Esophagus squamous epithelium (tissue), 5 donors: ENCODE measurements at regions not wholly inside any gene's neighbourhood (a gene's known extent, or its start where the extent isn't known, plus 50 kb on each side); places are given as distances from the start of the nearest gene placed in this dataset.

ENCODE experiments used
- DNase-seq: peaks from one replicate; lab custom pipeline; 2025; lab: John Stamatoyannopoulos, UW
- H3K27ac ChIP-seq, 4 donors: fragments of 200-600 bp; sonication (generic); one replicate each; pipeline ENCODE4 v1.5.1; 2016 to 2019; ENCODE audit warnings: mild to moderate bottlenecking in 1 of 4
- H3K27me3 ChIP-seq, 4 donors: fragments of 200-600 bp; sonication (generic); 1 replicate in 3 of 4; 2 replicates in 1 of 4; pipeline versions ENCODE4 v1.5.1 to v1.6.0; 2017 to 2021; ENCODE audit warnings: antibody characterized with exemption in 1 of 4
- H3K36me3 ChIP-seq, 3 donors: fragments of 200-600 bp; sonication (generic); one replicate each; pipeline ENCODE4 v1.5.1; 2016 to 2019
- H3K4me1 ChIP-seq, 3 donors: fragments of 200-600 bp; sonication (generic); one replicate each; pipeline ENCODE4 v1.5.1; 2017 to 2019
- H3K4me3 ChIP-seq, 4 donors: fragments of 200-600 bp; sonication (generic); 1 replicate in 3 of 4; 2 replicates in 1 of 4; pipeline ENCODE4 v1.5.1; 2016 to 2019; ENCODE audit warnings: mild to moderate bottlenecking in 2 of 4, moderate library complexity in 1 of 4
- H3K9me3 ChIP-seq, 3 donors: fragments of 200-600 bp; sonication (generic); one replicate each; pipeline ENCODE4 v1.5.1; 2016 to 2019
- CTCF ChIP-seq, 6 experiments: fragments of 450-650 bp in 4 of 6; fragments of 200-600 bp in 2 of 6; sonication (generic) in 2 of 6; IDR thresholded peaks; one replicate each; pipeline ENCODE4 v1.5.1; 2016 to 2019; ENCODE audit warnings: antibody characterized with exemption in 6 of 6, mild to moderate bottlenecking in 4 of 6, moderate library complexity in 4 of 6
- POLR2A ChIP-seq, 4 donors: fragments of 450-650 bp; IDR thresholded peaks; one replicate each; pipeline ENCODE4 v1.6.1; 2017; ENCODE audit warnings: antibody characterized with exemption in 4 of 4, mild to moderate bottlenecking in 4 of 4, moderate library complexity in 3 of 4
- WGBS, 2 donors: methylation state at CpG; one replicate each; pipeline ENCODE4 v1.1.5; 2018; 5-methylcytosine and 5-hydroxymethylcytosine counted together
- intact Hi-C: fragments of 100-400 bp; cut with DNase I; formaldehyde crosslinking; loops from one replicate; pipeline ENCODE4 v1.15.0; 2022
- donor health status: DM: yes; HTN: yes; CAD: no.

GRCh38 chr3:22262386-22262785 lies 511.4 kb upstream of the ZNF385D start:
- whole genome bisulfite sequencing, 2 donors: 39 to 40% methylated on average over 2 of the region's 2 CpGs
- Histone ChIP-seq H3K36me3 (no peaks in the 10 kb centered on the region), H3K4me3 (no peak overlapping the region), H3K27me3 (no peaks in the 10 kb centered on the region), H3K27ac (no peak overlapping the region), H3K4me1 (no peaks in the 10 kb centered on the region), H3K9me3 (no peaks in the 10 kb centered on the region)
- DNase-seq: no peak
- TF ChIP-seq POLR2A (IDR thresholded peaks at IDR 0.05) (no peak), CTCF (IDR thresholded peaks at IDR 0.05) (no peak)
- intact Hi-C loops: no loop called here

GRCh38 chr3:22263042-22263441 lies 512.0 kb upstream of the ZNF385D start:
- intact Hi-C loops: no loop called here
- no peaks in the 10 kb centered on the region for H3K36me3 ChIP-seq
- no peak overlapping the region for H3K4me3 ChIP-seq
- H3K27me3 ChIP-seq: no peaks in the 10 kb centered on the region
- no peak overlapping the region for H3K27ac ChIP-seq
- WGBS, 2 donors: 67 to 80% methylated on average over 2 of the region's 2 CpGs
- H3K4me1 ChIP-seq: no peaks in the 10 kb centered on the region
- TF ChIP-seq CTCF (IDR thresholded peaks at IDR 0.05) (no peak), POLR2A (IDR thresholded peaks at IDR 0.05) (no peak)
- no peaks in the 10 kb centered on the region for H3K9me3 ChIP-seq
- no peak for DNase-seq

- DNase-seq: no peak
- Histone ChIP-seq H3K27me3 (no peaks in the 10 kb centered on the region), H3K9me3 (no peaks in the 10 kb centered on the region), H3K4me1 (no peaks in the 10 kb centered on the region), H3K27ac (no peak overlapping the region), H3K36me3 (no peaks in the 10 kb centered on the region), H3K4me3 (no peak overlapping the region)
- no peak for TF ChIP-seq POLR2A (IDR thresholded peaks at IDR 0.05)
- TF ChIP-seq CTCF (IDR thresholded peaks at IDR 0.05): no peak
- whole genome bisulfite sequencing, 2 donors: 74 to 82% methylated on average over 5 of the region's 5 CpGs
- intact Hi-C loops: no loop called here
These were observed 514.4 kb upstream of the ZNF385D start for GRCh38 chr3:22265403-22265802.

- Histone ChIP-seq H3K4me3 (no peak overlapping the region), H3K9me3 (no peaks in the 10 kb centered on the region), H3K4me1 (no peaks in the 10 kb centered on the region), H3K36me3 (no peaks in the 10 kb centered on the region), H3K27ac (no peak overlapping the region), H3K27me3 (no peaks in the 10 kb centered on the region)
- TF ChIP-seq POLR2A (IDR thresholded peaks at IDR 0.05): no peak
- no peak for TF ChIP-seq CTCF (IDR thresholded peaks at IDR 0.05)
- intact Hi-C loops: no loop called here
- DNase-seq: no peak
- WGBS, 2 donors: 17 to 20% methylated on average over 2 of the region's 2 CpGs
These were observed 518.8 kb upstream of the ZNF385D start for GRCh38 chr3:22269831-22270230.

GRCh38 chr3:22276351-22276750 lies 525.3 kb upstream of the ZNF385D start:
- TF ChIP-seq CTCF (IDR thresholded peaks at IDR 0.05) (no peak), POLR2A (IDR thresholded peaks at IDR 0.05) (no peak)
- H3K27ac ChIP-seq: no peak overlapping the region
- no peaks in the 10 kb centered on the region for H3K27me3 ChIP-seq
- no peaks in the 10 kb centered on the region for H3K4me1 ChIP-seq
- H3K9me3 ChIP-seq: no peaks in the 10 kb centered on the region
- H3K4me3 ChIP-seq: no peak overlapping the region
- no peaks in the 10 kb centered on the region for H3K36me3 ChIP-seq
- no peak for DNase-seq
- intact Hi-C loops: no loop called here
- WGBS, 2 donors: 81 to 85% methylated on average over 2 of the region's 2 CpGs
